Activated CD4-positive, alpha-beta T cell treated with anti-CD3 and anti-CD28 coated beads for 4 hours (primary cell): ENCODE measurements at regions not wholly inside any gene's neighbourhood (a gene's known extent, or its start where the extent isn't known, plus 50 kb on each side); places are given as distances from the start of the nearest gene placed in this dataset.

ENCODE experiments used
- DNase-seq, 2 donors: peaks; one replicate each; pipeline ENCODE4 v3.0.0-alpha.2; 2020

GRCh38 chrY:15415165-15415564 lies 890.8 kb downstream of the NLGN4Y start:
- DNase-seq = no peak

- no peak for DNase-seq
These were observed 894.3 kb downstream of the NLGN4Y start for GRCh38 chrY:15418613-15419012.

GRCh38 chrY:15424665-15425132 lies 900.4 kb downstream of the NLGN4Y start:
- peak in 1 of 2 donors; percentile 10 for DNase-seq

GRCh38 chrY:15440021-15440695 lies 915.8 kb downstream of the NLGN4Y start:
- no peak for DNase-seq

- no peak for DNase-seq
These were observed 916.5 kb downstream of the NLGN4Y start for GRCh38 chrY:15440696-15441408.

GRCh38 chrY:15441878-15442277 lies 917.5 kb downstream of the NLGN4Y start:
- no peak for DNase-seq

GRCh38 chrY:15445871-15446270 lies 921.5 kb downstream of the NLGN4Y start:
- DNase-seq = no peak

- DNase-seq = no peak
These were observed 922.5 kb downstream of the NLGN4Y start for GRCh38 chrY:15446861-15447260.

- no peak for DNase-seq
These were observed 923.6 kb downstream of the NLGN4Y start for GRCh38 chrY:15447959-15448358.

GRCh38 chrY:15455133-15455937 lies 931.0 kb downstream of the NLGN4Y start:
- no peak for DNase-seq

GRCh38 chrY:15455980-15456469 lies 931.7 kb downstream of the NLGN4Y start:
- peak in 1 of 2 donors; percentile 52 for DNase-seq

GRCh38 chrY:15456491-15456890 lies 932.2 kb downstream of the NLGN4Y start:
- peak in 1 of 2 donors; percentile 1 for DNase-seq

GRCh38 chrY:15457682-15458081 lies 933.4 kb downstream of the NLGN4Y start:
- no peak for DNase-seq

- DNase-seq = no peak
These were observed 934.1 kb downstream of the NLGN4Y start for GRCh38 chrY:15458426-15458825.

GRCh38 chrY:15465880-15466279 lies 941.6 kb downstream of the NLGN4Y start:
- DNase-seq = no peak

- DNase-seq = no peak
These were observed 942.6 kb downstream of the NLGN4Y start for GRCh38 chrY:15466891-15467290.

- no peak for DNase-seq
These were observed 943.8 kb downstream of the NLGN4Y start for GRCh38 chrY:15468091-15468490.

GRCh38 chrY:15471371-15471770 lies 947.0 kb downstream of the NLGN4Y start:
- no peak for DNase-seq

GRCh38 chrY:15478348-15478963 lies 954.1 kb downstream of the NLGN4Y start:
- DNase-seq = no peak

- no peak for DNase-seq
These were observed 976.2 kb downstream of the NLGN4Y start for GRCh38 chrY:15500536-15500935.

GRCh38 chrY:15501181-15501580 lies 976.9 kb downstream of the NLGN4Y start:
- no peak for DNase-seq

- DNase-seq = no peak
These were observed 986.0 kb downstream of the NLGN4Y start for GRCh38 chrY:15510288-15510687.
